ENCODE measurements at regions not wholly inside any gene's neighbourhood (a gene's known extent, or its start where the extent isn't known, plus 50 kb on each side); places are given as distances from the start of the nearest gene placed in this dataset.
A peak's percentile ranks its signal among the peaks of the same experiment; 100 is the strongest.

- no peak for DNase-seq (ENCODE audit: low read depth)
These were observed 64.6 kb downstream of the FOXB2 start for GRCh38 chr9:77084094-77084493.

- no peak for DNase-seq (ENCODE audit: low read depth)
These were observed 66.0 kb downstream of the FOXB2 start for GRCh38 chr9:77085416-77085815.

- DNase-seq (ENCODE audit: low read depth) = no peak
These were observed 68.1 kb downstream of the FOXB2 start for GRCh38 chr9:77087506-77087905.

GRCh38 chr9:77092536-77092935 is 73.1 kb downstream of the FOXB2 start:
- peak; percentile 70 for DNase-seq (ENCODE audit: low read depth)

GRCh38 chr9:77094150-77094549 is 74.7 kb downstream of the FOXB2 start:
- no peak for DNase-seq (ENCODE audit: low read depth)

DNA sequence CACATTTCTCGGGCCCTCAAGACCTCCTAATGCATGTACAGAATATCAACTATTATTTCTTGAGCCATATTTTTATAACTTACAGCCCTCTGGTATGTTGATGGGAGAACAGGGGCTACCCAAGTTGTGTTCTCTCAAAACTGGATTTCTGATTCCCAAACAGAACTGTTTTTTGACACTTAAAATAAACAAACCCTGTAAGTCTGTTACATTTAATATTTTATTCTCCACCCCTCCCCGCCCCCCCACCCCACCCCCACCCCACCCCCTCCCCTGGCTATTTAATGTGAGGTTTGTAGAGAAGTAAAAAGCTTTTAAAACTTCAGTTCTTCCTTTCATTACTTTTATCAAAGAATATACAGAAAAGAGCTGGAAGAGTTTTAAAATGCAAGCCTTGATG is 77.9 kb downstream of the FOXB2 start:
- no peak for DNase-seq (ENCODE audit: low read depth)

- no peak for DNase-seq (ENCODE audit: low read depth)
These were observed 77.9 kb upstream of the VPS13A start for GRCh38 chr9:77099388-77099787.

GRCh38 chr9:77111408-77111807 is 65.9 kb upstream of the VPS13A start:
- DNase-seq (ENCODE audit: low read depth) = no peak

DNA sequence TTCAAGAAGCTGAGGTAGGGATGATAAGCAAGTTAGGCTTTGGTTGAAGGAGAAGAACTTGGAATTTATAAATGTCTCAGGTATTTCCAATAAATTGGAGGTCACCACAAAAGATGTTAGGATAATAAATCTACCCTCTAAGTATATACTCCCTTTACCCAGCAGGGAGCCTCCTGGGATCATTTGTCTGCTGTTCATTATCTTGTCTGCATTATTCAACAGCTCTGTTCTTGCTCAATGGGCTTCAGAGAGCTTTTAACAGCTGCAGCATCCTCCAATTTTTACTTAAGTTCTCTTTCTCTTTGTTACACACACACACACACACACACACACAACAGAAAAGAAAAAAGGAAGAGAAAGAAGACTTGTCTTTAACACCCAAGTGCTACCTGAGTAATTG is 51.7 kb upstream of the VPS13A start:
- DNase-seq (ENCODE audit: low read depth) = no peak

DNA sequence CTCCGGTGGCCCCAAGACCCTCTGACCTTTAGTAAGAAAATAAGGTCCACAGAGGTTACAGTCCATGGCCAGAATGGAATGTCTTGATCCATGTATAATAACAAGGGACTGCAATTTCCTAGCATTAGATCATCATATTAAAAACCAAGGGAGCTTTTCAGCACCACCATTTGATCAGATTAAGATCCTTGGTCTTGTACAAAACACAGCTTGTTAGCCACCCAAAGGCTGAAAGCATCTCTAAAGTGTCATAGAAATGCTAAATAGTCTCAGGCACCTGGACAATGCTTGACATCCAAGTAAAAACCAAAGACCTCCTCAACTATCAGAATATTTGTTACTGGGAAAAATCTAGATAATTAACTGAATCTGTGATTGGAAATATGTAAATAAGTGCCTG is 50.3 kb upstream of the VPS13A start:
- no peak for DNase-seq (ENCODE audit: low read depth)

Data from stromal cell of bone marrow (primary cell).